ENCODE measurements at regions not wholly inside any gene's neighbourhood (a gene's known extent, or its start where the extent isn't known, plus 50 kb on each side); places are given as distances from the start of the nearest gene placed in this dataset.
A peak's percentile ranks its signal among the peaks of the same experiment; 100 is the strongest.

DNA sequence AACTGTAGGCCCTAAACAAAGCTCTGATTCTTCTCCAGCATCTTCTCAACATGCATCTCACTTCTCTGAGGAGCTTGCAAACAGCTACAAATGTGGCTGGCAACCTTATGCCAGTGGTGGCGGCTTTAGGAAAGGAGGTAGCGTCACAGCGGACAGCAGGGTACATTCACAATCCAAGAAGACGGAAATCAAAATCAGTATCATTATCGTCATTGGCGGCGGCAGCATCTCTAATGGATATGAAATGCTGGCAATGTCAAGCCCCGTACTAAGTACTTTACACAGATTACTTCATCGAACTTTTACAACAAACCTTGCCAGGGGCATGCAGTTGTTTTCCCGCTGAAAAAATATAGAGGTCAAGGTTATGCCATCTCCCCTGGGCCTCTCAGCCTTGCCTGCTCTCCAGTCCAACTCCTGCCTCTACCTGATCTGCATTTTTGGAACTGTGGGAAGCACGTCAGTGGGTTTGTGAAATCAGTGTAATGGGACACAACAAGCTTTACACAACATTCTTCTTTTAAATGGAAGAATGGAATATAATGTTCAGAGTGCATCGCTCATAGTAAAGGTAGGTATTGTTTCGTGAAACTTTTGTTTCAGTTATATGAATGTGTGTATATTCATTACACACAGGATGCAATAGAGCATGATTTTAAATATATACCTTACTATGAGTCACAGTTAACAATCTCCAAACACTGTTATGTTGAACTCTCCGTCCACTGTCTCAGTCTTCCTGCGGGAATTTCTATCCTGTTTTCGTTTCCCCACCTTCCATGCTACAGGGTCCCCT lies 152.9 kb downstream of the TTC32 start:
- no peak for DNase-seq (ENCODE audit: low read depth)

- no peak for DNase-seq (ENCODE audit: low read depth)
Measured at GRCh38 chr2:19748073-19748375, 153.8 kb downstream of the TTC32 start.

- DNase-seq (ENCODE audit: low read depth): no peak
Measured at GRCh38 chr2:19747310-19748072, 154.3 kb downstream of the TTC32 start.

GRCh38 chr2:19746611-19747309 lies 155.0 kb downstream of the TTC32 start:
- DNase-seq (ENCODE audit: low read depth): no peak

DNA sequence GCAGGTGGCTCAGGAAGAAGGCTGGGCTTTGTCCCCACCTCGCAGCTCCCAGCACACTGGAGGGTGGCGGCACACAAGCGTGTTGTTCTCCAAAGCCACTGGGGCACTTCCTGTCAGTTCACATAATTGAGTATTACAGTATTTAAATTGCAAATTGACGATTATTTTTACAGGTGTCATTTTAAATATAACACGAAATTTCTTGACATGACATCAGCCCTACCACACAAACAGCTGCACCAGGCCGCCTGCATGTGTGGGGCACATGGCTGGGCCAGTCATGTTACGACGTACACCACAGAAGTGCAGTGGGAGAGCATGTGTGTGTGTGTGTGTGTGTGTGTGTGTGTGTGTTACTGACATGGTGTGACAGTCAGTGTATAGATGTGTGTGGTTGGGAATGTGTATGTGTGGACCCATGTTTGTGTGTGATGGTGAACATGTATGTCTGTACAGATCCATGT lies 155.6 kb downstream of the TTC32 start:
- DNase-seq (ENCODE audit: low read depth): no peak

DNA sequence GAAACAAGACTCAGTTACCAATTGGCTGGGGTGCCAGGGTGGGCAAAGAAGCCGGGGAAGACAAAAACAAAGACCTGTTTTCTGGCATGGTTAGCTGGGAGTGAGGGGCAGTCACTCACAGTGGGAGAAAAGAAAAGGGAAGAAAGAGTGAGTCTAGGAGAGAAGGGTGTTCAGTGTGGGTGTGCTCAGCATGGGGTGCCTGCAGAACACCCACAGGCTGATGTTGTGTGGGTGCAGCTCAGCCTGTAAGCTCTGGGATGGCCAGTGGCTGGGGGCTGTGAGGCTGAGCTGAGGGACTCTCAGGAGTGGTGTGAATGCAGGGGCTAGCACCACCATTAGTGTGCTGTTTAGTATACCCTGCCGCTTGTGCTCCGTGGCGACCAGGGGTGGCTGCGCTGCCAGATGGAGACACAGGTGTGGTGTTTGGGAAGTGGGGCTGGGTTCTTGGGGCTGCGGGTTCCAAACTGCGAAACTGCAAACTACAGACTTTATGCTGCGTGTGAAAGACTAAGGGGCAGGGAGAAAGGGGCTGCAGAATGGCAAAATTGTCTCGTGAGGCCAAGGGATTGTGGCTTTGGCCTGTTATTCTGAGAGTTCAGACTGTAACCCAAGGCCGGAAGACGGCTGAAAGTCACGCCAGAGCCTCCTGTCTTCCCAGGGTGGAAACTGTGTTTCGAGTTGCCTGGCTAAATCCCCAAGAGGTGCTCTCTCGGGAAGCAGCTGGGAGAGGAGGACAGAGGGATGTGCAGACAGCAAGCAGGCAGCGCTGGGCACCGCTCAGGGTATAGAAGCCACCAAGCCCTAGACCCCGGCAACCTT lies 156.3 kb downstream of the TTC32 start:
- no peak for DNase-seq (ENCODE audit: low read depth)

DNA sequence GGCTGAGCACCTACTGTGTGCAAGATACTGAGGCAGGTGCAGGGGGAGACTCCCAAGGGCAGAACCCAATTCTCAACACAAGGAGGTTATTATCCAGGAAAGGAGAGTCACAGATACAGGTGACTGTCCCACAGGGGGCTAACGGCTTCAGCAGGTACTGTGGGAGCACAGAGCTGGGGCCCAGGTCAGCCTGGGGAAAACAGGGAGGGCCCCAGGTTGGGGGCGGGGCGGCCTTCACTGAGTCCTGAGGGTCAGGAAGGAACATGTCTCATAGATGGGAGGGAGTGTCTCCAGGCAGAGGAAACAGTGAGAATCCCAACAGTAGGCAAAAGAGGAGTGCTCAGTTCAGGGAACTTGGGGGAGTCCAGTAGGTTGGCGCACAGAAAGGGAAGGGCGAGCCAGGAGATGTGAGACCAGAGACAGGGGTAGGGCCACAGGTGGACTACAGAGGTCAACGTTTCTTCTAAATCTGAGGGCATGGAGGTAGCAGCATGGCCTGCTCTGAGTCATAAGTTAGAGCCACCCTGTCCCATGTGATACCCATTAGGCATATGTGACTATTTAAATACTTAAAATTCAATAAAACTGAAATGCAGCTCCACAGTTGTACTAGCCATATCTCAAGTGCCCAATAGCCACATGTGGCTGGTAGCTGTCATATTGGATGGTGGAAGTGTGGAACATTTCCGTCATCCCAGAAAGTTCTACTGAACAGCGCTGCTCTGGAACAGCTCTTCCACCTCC lies 157.2 kb downstream of the TTC32 start:
- DNase-seq (ENCODE audit: low read depth): no peak

GRCh38 chr2:19743641-19744040 lies 158.1 kb downstream of the TTC32 start:
- peak; percentile 65 for DNase-seq (ENCODE audit: low read depth)

GRCh38 chr2:19742872-19743271 lies 158.9 kb downstream of the TTC32 start:
- no peak for DNase-seq (ENCODE audit: low read depth)

DNA sequence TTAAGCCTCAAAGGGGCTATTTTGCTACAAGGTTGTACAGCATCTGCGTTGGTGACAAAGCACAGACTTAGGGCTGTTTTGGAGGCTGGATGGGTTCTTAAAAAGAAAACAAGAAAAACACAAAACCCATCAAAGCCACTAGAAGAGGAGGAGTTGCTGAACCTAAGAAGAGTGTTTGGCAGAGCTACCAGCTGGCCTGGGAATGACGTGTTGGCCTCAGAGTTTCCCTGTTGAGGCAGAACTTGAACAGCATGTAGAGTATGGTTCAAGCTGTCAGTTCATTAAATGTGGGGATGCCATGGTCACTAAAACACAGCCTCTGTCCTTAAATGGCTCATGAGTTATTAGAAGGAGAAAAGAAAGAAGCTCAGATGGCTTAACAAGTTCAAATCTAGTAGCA lies 162.5 kb downstream of the TTC32 start:
- no peak for DNase-seq (ENCODE audit: low read depth)

GRCh38 chr2:19738707-19739106 lies 163.1 kb downstream of the TTC32 start:
- DNase-seq (ENCODE audit: low read depth): peak; percentile 68

DNA sequence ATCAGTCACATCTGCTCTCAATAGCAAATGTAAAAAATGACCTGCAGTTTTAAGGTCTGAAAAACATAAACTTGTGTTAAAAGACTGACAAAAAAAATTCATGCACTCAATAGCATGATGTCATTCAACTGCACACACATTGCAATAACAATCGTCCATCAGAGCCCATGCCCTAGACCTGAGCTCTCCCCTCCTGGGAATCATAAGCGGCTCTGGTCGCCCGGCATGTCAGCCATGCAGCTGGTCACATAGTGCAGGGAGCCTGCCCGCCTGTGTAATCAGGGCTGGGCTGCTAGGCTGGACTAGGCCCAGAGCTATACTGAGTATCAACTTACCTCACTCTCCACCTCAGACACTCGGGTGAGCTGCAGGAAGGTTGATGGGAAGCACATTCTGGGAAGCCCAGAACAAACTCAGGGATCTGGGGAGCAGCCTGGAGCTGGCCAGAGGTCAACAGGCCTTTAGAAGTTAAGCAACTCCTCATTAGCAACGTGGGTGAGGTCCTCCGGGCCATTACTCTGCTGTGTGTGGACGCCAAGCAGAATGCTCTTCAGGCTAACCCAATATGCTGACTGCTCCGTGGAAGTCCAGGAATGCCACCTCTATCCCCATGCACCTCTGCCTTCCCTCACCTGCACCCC lies 165.5 kb downstream of the TTC32 start:
- DNase-seq (ENCODE audit: low read depth): no peak

GRCh38 chr2:19733951-19734425 lies 167.8 kb downstream of the TTC32 start:
- DNase-seq (ENCODE audit: low read depth): peak; percentile 89

DNA sequence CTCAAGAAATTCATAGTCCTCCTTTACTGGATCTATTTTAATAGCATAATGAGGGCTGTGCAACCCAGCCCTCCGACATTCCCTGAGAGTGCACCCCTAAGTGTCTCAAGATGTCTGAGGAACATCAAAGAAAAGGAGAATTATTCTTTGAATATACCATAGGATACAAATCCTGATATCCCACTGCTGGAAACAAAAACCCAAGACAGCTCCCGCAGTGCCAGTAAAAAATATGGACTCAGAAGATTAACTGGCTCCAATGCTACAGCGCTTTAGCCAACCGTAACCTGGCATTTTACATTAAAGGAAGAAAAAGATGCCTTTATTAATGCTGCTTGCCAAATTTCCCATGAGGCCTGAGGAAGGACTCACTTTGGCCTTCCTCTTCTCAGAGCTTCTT lies 168.4 kb downstream of the TTC32 start:
- no peak for DNase-seq (ENCODE audit: low read depth)

- no peak for DNase-seq (ENCODE audit: low read depth)
Measured at GRCh38 chr2:19732255-19732654, 169.5 kb downstream of the TTC32 start.

DNA sequence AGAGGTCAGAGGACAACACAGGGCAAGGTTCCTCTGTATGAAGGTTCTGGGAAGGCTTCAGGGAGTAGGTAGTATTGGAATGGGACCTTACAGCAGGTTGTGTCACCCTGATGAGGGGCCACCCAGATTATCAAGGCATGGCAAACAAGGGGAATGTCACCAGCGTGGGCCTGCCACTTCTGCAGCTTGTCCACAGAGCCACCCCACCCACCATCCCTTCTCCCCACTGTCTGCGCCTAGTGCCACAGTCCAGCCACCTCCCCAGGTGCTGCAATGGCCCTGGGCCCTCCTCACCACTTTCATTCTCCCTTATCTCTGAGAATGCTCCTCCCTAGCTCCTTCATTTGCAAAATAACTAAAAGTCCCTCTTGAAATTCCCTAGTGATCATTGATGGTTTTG lies 170.3 kb downstream of the TTC32 start:
- DNase-seq (ENCODE audit: low read depth): no peak

DNA sequence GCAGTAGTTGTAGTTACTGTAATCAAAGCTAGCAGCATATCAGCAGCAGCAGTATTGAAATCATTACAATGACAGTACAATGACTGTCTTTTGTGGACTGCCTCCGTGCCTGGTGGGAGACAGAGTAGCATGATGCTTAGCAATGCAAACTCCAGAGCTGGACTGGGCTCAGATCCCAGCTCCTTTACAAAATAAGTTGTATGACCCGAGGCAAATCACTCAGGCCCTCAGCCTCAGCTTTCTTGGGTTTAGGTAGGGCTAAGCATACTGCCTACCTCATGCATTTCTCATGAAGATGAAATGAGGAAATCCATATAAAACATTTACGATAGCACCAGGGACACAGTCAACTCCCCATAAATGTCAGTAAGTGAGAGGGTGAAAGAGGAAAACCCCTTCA lies 170.7 kb downstream of the TTC32 start:
- DNase-seq (ENCODE audit: low read depth): peak; percentile 62

DNA sequence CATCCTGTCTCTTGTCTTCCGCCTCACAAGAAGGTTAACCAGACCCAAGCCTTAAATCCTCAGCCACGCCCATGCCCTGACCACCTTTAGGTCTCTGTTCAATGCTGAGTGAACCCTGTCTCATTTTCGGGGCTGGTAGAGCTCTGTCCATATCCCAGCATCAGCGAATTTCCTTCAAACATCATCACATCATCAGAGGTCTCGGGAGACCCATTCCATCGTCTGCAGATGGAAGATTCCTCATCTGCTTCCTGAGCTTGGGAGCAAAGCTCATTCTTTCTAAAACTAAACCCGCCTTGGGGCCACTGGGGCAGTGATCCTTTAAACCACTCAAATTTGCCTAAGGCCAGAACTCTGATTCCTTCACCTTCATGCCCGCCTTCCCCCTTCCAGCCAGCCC lies 173.7 kb downstream of the TTC32 start:
- DNase-seq (ENCODE audit: low read depth): no peak

DNA sequence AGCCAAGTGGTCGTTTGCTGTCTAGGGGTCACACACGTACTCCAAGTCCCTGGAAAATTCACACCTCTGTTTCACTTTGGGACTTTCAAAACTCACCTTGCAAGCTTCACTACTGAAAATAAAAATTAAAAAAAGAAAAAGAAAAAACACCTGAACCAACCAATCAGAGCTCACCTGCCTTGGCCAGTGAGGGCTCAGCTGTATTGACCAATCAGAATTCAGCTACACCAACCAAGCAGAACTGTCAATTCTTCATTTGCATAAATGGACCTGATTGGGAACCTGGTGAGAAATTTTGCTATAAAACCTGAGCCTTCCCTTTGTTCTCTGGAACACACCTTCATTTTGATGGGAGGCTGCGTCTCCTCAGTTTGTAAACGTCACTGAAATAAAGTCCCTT lies 176.4 kb downstream of the TTC32 start:
- DNase-seq (ENCODE audit: low read depth): no peak

- DNase-seq (ENCODE audit: low read depth): no peak
Measured at GRCh38 chr2:19723021-19723420, 178.8 kb downstream of the TTC32 start.

Data from RPMI7951 (cell line).